Immature natural killer cell (primary cell): ENCODE measurements at regions not wholly inside any gene's neighbourhood (a gene's known extent, or its start where the extent isn't known, plus 50 kb on each side); places are given as distances from the start of the nearest gene placed in this dataset.
A peak's percentile ranks its signal among the peaks of the same experiment; 100 is the strongest.
"Not testable (repeated sequence)": the region's sequence is repeated elsewhere in the genome, so short reads cannot be mapped to it uniquely, and the experiment has no call there.

ENCODE experiments used
- DNase-seq, 3 donors: peaks; one replicate each; pipeline ENCODE4 v3.0.0; 2022; ENCODE audit warnings: mixed read lengths in 1 of 3
- H3K27ac Mint-ChIP-seq, 6 donors: one replicate each; pipeline ENCODE4 v1.8.0; 2020; ENCODE audit warnings: mixed read lengths in 6 of 6, mild to moderate bottlenecking in 5 of 6, inconsistent platforms in 4 of 6, moderate library complexity in 3 of 6
- H3K27me3 Mint-ChIP-seq, 3 donors: one replicate each; pipeline ENCODE4 v1.8.0; 2020 to 2021; ENCODE audit warnings: low read depth in 3 of 3, mild to moderate bottlenecking in 3 of 3, mixed read lengths in 3 of 3, moderate library complexity in 3 of 3, inconsistent platforms in 1 of 3
- H3K36me3 Mint-ChIP-seq, 3 donors: one replicate each; pipeline ENCODE4 v1.8.0; 2020; ENCODE audit warnings: mixed read lengths in 3 of 3, inconsistent platforms in 2 of 3, mild to moderate bottlenecking in 2 of 3
- H3K4me1 Mint-ChIP-seq, 2 donors: one replicate each; pipeline ENCODE4 v1.8.0; 2020; ENCODE audit warnings: inconsistent platforms in 2 of 2, mild to moderate bottlenecking in 2 of 2, mixed read lengths in 2 of 2, moderate library complexity in 1 of 2
- H3K4me3 Mint-ChIP-seq, 5 donors: one replicate each; pipeline ENCODE4 v1.8.0; 2020; ENCODE audit warnings: mild to moderate bottlenecking in 5 of 5, mixed read lengths in 5 of 5, inconsistent platforms in 3 of 5, moderate library complexity in 3 of 5
- H3K9me3 Mint-ChIP-seq, 6 donors: one replicate each; pipeline ENCODE4 v1.8.0; 2020; ENCODE audit warnings: mild to moderate bottlenecking in 6 of 6, mixed read lengths in 6 of 6, inconsistent platforms in 4 of 6, moderate library complexity in 3 of 6

GRCh38 chr6:167555836-167556235 lies 230.9 kb downstream of the TTLL2 start:
- peaks cover 0 to 15% (median 0%) of the 10 kb centered on the region in 6 donors for H3K9me3 Mint-ChIP-seq
- H3K4me3 Mint-ChIP-seq: no peak overlapping the region
- DNase-seq: no peak
- no peak overlapping the region for H3K27ac Mint-ChIP-seq
- peaks cover 0 to 8% (median 2%) of the 10 kb centered on the region in 3 donors for H3K27me3 Mint-ChIP-seq
- H3K36me3 Mint-ChIP-seq: no peaks in the 10 kb centered on the region
- H3K4me1 Mint-ChIP-seq: no peaks in the 10 kb centered on the region

DNA sequence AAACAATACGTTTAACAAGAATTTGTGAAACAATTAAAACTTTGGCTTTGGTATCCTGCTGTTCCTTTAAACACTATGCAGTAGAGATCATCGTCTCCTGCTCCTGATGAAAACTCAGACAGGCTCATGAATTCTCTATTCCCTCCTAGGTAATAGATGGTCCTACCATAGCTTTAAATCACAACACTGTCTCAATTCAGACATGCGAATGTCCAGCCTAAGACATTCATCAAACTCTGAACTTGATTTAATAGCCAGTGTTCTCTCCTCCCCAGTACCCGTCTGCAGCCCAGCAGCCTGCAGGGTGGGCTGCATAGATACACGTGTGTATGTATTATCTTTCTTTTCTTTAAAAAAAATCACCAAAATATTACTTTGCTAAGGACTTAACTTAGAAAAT lies 232.8 kb downstream of the TTLL2 start:
- H3K27me3 Mint-ChIP-seq: peaks cover 0 to 8% (median 2%) of the 10 kb centered on the region in 3 donors
- no peak overlapping the region for H3K27ac Mint-ChIP-seq
- no peaks in the 10 kb centered on the region for H3K36me3 Mint-ChIP-seq

GRCh38 chr6:167558246-167559177 lies 233.6 kb downstream of the TTLL2 start:
- H3K9me3 Mint-ChIP-seq: peaks cover 0 to 15% (median 0%) of the 10 kb centered on the region in 6 donors
- H3K27ac Mint-ChIP-seq: no peak overlapping the region
- H3K4me1 Mint-ChIP-seq: no peaks in the 10 kb centered on the region
- no peaks in the 10 kb centered on the region for H3K36me3 Mint-ChIP-seq
- peaks cover 0 to 6% (median 2%) of the 10 kb centered on the region in 3 donors for H3K27me3 Mint-ChIP-seq
- DNase-seq: no peak
- H3K4me3 Mint-ChIP-seq: no peak overlapping the region

More for the DNA sequence above, 232.8 kb downstream of the TTLL2 start:
- Mint-ChIP-seq H3K4me1 (no peaks in the 10 kb centered on the region), H3K9me3 (peaks cover 0 to 15% (median 0%) of the 10 kb centered on the region in 6 donors), H3K4me3 (no peak overlapping the region)
- no peak for DNase-seq

DNA sequence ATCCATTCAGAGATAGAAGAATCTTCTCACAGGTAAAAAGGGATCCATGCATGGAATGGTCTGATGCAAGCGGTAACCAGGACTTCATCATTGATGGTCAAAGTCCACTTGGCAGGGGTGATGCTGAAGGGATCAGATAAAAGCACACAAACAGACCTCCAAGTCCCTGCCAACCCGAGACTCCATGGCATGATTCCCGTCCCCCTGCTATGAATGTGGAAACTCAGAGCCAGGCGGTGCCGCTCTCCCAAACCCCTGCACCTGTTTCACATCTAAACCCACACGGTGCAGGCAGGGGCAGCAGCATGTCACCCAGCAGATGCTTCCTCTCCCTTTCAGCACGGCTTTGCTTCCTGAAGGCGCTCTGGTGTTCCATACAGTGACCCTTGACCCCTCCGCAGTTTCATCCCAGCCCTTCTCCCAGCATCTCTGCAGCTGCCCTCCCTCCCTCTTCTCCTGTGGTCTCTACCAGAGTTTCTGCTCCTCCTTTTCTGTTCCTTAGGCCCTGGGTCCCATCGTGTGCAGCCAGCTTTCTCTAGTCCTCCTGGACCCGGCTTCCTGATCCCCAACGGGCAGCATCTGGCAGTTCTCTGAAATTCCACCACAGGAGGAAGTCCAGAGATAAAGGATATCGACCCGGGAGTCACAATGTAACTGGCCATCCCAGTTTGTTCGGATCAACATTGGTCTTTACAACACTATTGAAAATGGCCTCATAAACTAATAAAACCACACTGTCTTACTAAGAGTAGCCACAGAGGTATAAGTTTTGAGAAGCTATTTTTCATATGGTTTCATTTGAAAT lies 235.0 kb downstream of the TTLL2 start:
- H3K36me3 Mint-ChIP-seq: no peaks in the 10 kb centered on the region
- no peaks in the 10 kb centered on the region for H3K4me1 Mint-ChIP-seq
- H3K27ac Mint-ChIP-seq: no peak overlapping the region
- H3K27me3 Mint-ChIP-seq: peaks cover 0 to 8% (median 2%) of the 10 kb centered on the region in 3 donors
- no peak overlapping the region for H3K4me3 Mint-ChIP-seq
- no peak for DNase-seq
- peaks cover 0 to 15% (median 0%) of the 10 kb centered on the region in 6 donors for H3K9me3 Mint-ChIP-seq

DNA sequence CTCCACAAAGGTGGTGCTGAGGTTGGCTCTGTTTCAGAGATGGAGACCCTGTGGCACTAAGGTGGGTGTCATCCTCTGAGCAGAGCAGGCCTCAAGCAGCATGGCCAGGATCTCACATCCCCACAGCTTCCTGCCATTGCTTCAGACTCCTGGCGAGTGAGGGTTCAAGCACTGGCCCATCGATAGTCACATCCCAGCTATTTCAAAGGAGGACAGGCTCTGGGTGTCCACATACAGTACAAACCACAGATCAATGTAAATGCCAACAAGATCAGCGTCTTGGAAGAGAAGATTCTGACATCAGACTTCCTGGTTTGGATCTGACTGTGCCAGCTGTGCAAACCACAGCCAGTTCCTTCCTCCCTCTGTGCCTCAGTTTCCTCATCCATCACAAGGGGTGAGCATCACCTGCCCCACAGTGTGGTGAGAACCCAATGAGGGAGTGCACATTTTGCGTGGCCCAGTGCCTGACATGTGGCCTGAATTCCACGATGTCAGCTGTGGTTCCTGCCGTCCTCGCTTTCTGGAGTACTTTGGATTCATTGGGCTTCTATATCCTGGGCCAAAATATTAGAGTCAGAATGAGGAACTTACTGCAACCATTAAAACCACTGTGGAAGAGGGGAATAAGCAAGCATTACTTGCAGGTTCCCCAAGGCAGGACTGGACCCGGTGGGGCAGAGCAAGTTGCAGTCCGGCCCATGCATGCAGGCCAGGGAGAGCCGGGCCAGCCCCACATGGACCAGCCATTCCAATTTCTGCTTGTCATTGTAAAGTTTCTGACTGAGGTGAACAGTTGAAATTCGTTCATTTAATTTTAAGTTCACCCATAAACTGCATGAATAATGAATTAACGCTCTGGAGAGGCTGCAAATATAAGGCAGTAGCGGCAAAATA lies 236.0 kb downstream of the TTLL2 start:
- Mint-ChIP-seq H3K36me3 (no peaks in the 10 kb centered on the region), H3K4me1 (no peaks in the 10 kb centered on the region), H3K27ac (peak overlapping the region in 1 of 6 donors; percentile 38), H3K27me3 (peaks cover 0 to 8% (median 2%) of the 10 kb centered on the region in 3 donors), H3K9me3 (peaks cover 0 to 7% (median 0%) of the 10 kb centered on the region in 6 donors), H3K4me3 (no peak overlapping the region)
- no peak for DNase-seq

GRCh38 chr6:167562862-167563261 lies 238.0 kb downstream of the TTLL2 start:
- not testable (repeated sequence) for H3K4me3 Mint-ChIP-seq, H3K36me3 Mint-ChIP-seq, DNase-seq, H3K9me3 Mint-ChIP-seq, H3K27me3 Mint-ChIP-seq, H3K27ac Mint-ChIP-seq, H3K4me1 Mint-ChIP-seq

- no peak overlapping the region for H3K4me3 Mint-ChIP-seq
- no peaks in the 10 kb centered on the region for H3K4me1 Mint-ChIP-seq
- H3K9me3 Mint-ChIP-seq: peaks cover 0 to 2% (median 0%) of the 10 kb centered on the region in 6 donors
- H3K27ac Mint-ChIP-seq: no peak overlapping the region
- H3K36me3 Mint-ChIP-seq: no peaks in the 10 kb centered on the region
- DNase-seq: no peak
- H3K27me3 Mint-ChIP-seq: peaks cover 0 to 2% (median 2%) of the 10 kb centered on the region in 3 donors
Measured at GRCh38 chr6:167564416-167565250, 239.7 kb downstream of the TTLL2 start.

DNA sequence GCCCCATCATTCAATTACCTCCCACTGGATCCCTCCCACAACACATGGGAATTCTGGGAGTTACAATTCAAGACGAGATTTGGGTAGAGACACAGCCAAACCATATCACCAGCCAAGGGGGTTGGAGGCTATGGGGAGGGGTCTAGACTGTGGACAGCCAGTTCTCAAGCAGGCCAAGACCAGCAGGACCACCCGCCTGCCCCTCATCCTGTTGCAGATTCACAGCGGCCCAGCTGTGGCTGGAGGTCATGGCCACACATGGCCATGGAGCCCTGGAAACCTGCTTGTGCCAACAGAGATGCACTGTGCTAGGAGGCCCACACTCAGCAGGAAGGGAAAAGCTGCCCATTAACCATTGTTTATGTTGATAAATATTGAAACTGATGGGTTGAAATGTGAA lies 240.5 kb downstream of the TTLL2 start:
- Mint-ChIP-seq H3K9me3 (peaks cover 0 to 2% (median 0%) of the 10 kb centered on the region in 6 donors), H3K4me3 (no peak overlapping the region), H3K27me3 (peaks cover 0 to 2% (median 2%) of the 10 kb centered on the region in 3 donors), H3K4me1 (no peaks in the 10 kb centered on the region), H3K27ac (no peak overlapping the region), H3K36me3 (no peaks in the 10 kb centered on the region)
- no peak for DNase-seq

DNA sequence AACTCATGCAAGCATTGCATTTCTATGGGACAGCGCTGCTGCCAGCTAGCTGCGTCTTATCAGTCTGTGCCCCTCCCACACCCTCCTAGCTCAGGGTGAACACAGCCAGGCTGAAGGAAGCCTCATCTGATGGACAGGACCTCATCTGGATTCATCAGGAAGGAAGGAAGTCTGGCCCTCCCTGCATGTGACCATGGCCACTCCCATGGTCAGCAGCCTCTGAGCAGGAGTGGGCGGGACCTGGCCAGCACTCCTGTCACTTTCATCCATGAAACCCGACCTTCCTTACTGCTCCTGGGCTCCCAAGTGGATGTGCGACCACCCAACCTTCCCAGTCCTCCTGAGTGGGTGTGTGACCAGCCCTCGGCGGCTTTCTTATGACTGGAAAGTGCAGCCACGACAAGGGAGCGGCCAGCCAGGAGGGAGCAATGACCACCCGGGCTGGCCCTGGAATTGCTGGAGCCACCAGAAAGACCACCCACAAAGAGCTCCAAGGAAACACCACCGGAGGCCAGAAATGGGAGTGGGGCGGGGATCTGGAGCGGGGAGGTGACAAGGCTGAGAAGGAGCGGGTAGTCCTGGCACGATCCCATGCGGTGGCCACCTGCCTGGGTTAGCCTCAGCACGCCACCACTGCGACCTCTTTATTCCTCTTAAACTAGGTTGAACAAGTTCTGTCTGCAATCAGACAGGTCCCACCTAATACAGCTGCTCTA lies 241.2 kb downstream of the TTLL2 start:
- Mint-ChIP-seq H3K27me3 (peaks cover 0 to 2% (median 2%) of the 10 kb centered on the region in 3 donors), H3K27ac (no peak overlapping the region), H3K4me3 (no peak overlapping the region), H3K9me3 (peaks cover 0 to 2% (median 0%) of the 10 kb centered on the region in 6 donors), H3K36me3 (no peaks in the 10 kb centered on the region), H3K4me1 (no peaks in the 10 kb centered on the region)
- DNase-seq: no peak

GRCh38 chr6:167566711-167567141 lies 241.8 kb downstream of the TTLL2 start:
- H3K36me3 Mint-ChIP-seq: no peaks in the 10 kb centered on the region
- H3K4me1 Mint-ChIP-seq: no peaks in the 10 kb centered on the region
- no peak overlapping the region for H3K4me3 Mint-ChIP-seq
- no peak for DNase-seq
- peaks cover 0 to 2% (median 0%) of the 10 kb centered on the region in 6 donors for H3K9me3 Mint-ChIP-seq
- H3K27me3 Mint-ChIP-seq: peaks cover 0 to 2% (median 2%) of the 10 kb centered on the region in 3 donors
- H3K27ac Mint-ChIP-seq: no peak overlapping the region

GRCh38 chr6:167567142-167568033 lies 242.5 kb downstream of the TTLL2 start:
- no peak for DNase-seq
- peaks cover 0 to 2% (median 2%) of the 10 kb centered on the region in 3 donors for H3K27me3 Mint-ChIP-seq
- H3K4me1 Mint-ChIP-seq: no peaks in the 10 kb centered on the region
- peaks cover 0 to 2% (median 0%) of the 10 kb centered on the region in 6 donors for H3K9me3 Mint-ChIP-seq
- no peak overlapping the region for H3K27ac Mint-ChIP-seq
- no peaks in the 10 kb centered on the region for H3K36me3 Mint-ChIP-seq
- no peak overlapping the region for H3K4me3 Mint-ChIP-seq
